ENCODE measurements at regions not wholly inside any gene's neighbourhood (a gene's known extent, or its start where the extent isn't known, plus 50 kb on each side); places are given as distances from the start of the nearest gene placed in this dataset.

DNA sequence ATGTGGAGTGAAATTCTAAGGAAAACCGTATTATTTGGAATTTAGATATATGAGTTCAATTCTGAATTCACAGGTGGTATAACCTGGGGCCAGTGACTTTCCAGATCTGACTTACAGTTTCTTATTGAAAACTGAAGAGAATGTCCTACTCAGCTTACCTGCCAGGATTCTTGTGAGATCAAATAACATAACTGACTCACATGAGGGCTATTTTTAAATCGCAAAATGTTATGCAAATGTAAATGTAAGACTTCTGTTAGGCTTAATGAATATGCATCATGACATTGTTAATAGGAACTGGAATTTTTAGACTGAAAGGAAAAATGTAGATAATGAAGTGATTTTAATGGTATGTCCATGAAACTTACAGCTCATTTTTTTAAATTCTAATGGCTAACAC is 1142.1 kb downstream of the FLRT2 start:
- Histone ChIP-seq H3K9me3 (ENCODE audit: low read length) (no peaks in the 10 kb centered on the region), H3K27me3 (ENCODE audit: insufficient read depth, low read depth, low read length) (no peaks in the 10 kb centered on the region), H3K36me3 (ENCODE audit: insufficient read depth, low read length) (no peaks in the 10 kb centered on the region), H3K9me2 (ENCODE audit: insufficient read depth, low read length) (no peaks in the 10 kb centered on the region), H3K79me2 (replicated peaks; ENCODE audit: insufficient read depth, low read length) (no peaks in the 10 kb centered on the region), H3F3A (ENCODE audit: insufficient read depth, low read length, poor library complexity, severe bottlenecking) (no peaks in the 10 kb centered on the region), H3K4me2 (ENCODE audit: low read length) (no peak overlapping the region), H3K4me3 (ENCODE audit: low read length) (no peak overlapping the region), H4K20me1 (ENCODE audit: insufficient read depth) (no peaks in the 10 kb centered on the region), H3K9ac (ENCODE audit: low read length) (no peak overlapping the region), H2AFZ (ENCODE audit: low read depth, low read length) (no peak overlapping the region), H3K27ac (ENCODE audit: low read length) (no peak overlapping the region)
- no peak for TF ChIP-seq EP300 (conservative IDR thresholded peaks at IDR 0.05; ENCODE audit: poor library complexity, severe bottlenecking)
- no peak for TF ChIP-seq TAF1 (IDR thresholded peaks at IDR 0.05; ENCODE audit: low read depth)
- TF ChIP-seq POLR2AphosphoS5 (IDR thresholded peaks at IDR 0.05), result no peak
- TF ChIP-seq RAD21 (conservative IDR thresholded peaks at IDR 0.05), result no peak
- TF ChIP-seq, protein P1, sequence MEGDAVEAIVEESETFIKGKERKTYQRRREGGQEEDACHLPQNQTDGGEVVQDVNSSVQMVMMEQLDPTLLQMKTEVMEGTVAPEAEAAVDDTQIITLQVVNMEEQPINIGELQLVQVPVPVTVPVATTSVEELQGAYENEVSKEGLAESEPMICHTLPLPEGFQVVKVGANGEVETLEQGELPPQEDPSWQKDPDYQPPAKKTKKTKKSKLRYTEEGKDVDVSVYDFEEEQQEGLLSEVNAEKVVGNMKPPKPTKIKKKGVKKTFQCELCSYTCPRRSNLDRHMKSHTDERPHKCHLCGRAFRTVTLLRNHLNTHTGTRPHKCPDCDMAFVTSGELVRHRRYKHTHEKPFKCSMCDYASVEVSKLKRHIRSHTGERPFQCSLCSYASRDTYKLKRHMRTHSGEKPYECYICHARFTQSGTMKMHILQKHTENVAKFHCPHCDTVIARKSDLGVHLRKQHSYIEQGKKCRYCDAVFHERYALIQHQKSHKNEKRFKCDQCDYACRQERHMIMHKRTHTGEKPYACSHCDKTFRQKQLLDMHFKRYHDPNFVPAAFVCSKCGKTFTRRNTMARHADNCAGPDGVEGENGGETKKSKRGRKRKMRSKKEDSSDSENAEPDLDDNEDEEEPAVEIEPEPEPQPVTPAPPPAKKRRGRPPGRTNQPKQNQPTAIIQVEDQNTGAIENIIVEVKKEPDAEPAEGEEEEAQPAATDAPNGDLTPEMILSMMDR (IDR thresholded peaks at IDR 0.05; ENCODE audit: poor library complexity, severe bottlenecking), result no peak
- TF ChIP-seq, protein P2, sequence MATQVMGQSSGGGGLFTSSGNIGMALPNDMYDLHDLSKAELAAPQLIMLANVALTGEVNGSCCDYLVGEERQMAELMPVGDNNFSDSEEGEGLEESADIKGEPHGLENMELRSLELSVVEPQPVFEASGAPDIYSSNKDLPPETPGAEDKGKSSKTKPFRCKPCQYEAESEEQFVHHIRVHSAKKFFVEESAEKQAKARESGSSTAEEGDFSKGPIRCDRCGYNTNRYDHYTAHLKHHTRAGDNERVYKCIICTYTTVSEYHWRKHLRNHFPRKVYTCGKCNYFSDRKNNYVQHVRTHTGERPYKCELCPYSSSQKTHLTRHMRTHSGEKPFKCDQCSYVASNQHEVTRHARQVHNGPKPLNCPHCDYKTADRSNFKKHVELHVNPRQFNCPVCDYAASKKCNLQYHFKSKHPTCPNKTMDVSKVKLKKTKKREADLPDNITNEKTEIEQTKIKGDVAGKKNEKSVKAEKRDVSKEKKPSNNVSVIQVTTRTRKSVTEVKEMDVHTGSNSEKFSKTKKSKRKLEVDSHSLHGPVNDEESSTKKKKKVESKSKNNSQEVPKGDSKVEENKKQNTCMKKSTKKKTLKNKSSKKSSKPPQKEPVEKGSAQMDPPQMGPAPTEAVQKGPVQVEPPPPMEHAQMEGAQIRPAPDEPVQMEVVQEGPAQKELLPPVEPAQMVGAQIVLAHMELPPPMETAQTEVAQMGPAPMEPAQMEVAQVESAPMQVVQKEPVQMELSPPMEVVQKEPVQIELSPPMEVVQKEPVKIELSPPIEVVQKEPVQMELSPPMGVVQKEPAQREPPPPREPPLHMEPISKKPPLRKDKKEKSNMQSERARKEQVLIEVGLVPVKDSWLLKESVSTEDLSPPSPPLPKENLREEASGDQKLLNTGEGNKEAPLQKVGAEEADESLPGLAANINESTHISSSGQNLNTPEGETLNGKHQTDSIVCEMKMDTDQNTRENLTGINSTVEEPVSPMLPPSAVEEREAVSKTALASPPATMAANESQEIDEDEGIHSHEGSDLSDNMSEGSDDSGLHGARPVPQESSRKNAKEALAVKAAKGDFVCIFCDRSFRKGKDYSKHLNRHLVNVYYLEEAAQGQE (IDR thresholded peaks at IDR 0.05; ENCODE audit: borderline replicate concordance), result no peak
- TF ChIP-seq EZH2 (IDR thresholded peaks at IDR 0.05; ENCODE audit: borderline replicate concordance, insufficient read depth, low read length, poor library complexity, severe bottlenecking), result no peak
- no peak for TF ChIP-seq MXI1 (conservative IDR thresholded peaks at IDR 0.05; ENCODE audit: poor library complexity, severe bottlenecking)
- TF ChIP-seq SMC3 (conservative IDR thresholded peaks at IDR 0.05; ENCODE audit: poor library complexity), result no peak

DNA sequence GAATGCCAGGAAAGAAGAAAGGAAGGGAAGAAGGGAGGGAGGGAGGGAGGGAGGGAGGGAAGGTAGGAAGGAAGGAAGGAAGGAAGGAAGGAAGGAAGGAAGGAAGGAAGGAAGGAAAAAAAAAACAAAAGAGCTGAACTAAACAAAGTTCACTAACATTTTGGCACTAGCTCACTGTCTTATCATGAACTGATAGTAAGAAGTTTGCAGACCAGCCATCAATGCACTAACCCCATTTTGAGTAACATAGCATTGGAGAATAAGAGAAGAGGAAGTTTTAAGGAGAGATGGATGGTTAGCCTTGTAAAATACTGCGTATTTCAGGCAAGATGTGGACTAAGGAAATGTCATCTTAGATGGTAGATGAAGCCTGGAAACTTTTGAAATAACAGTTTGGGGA is 1136.0 kb downstream of the FLRT2 start:
- Histone ChIP-seq H3K4me2 (ENCODE audit: low read length) (no peak overlapping the region), H3K9me3 (ENCODE audit: low read length) (no peaks in the 10 kb centered on the region), H3K9ac (ENCODE audit: low read length) (no peak overlapping the region), H3K36me3 (ENCODE audit: insufficient read depth, low read length) (no peaks in the 10 kb centered on the region), H3K9me2 (ENCODE audit: insufficient read depth, low read length) (no peaks in the 10 kb centered on the region), H3K4me3 (ENCODE audit: low read length) (no peak overlapping the region), H3K27me3 (ENCODE audit: insufficient read depth, low read depth, low read length) (no peaks in the 10 kb centered on the region), H2AFZ (ENCODE audit: low read depth, low read length) (no peak overlapping the region), H4K20me1 (ENCODE audit: insufficient read depth) (no peaks in the 10 kb centered on the region), H3K27ac (ENCODE audit: low read length) (no peak overlapping the region), H3K79me2 (replicated peaks; ENCODE audit: insufficient read depth, low read length) (no peaks in the 10 kb centered on the region), H3F3A (ENCODE audit: insufficient read depth, low read length, poor library complexity, severe bottlenecking) (no peaks in the 10 kb centered on the region)
- TF ChIP-seq RAD21 (conservative IDR thresholded peaks at IDR 0.05), result no peak
- no peak for TF ChIP-seq MXI1 (conservative IDR thresholded peaks at IDR 0.05; ENCODE audit: poor library complexity, severe bottlenecking)
- TF ChIP-seq EZH2 (IDR thresholded peaks at IDR 0.05; ENCODE audit: borderline replicate concordance, insufficient read depth, low read length, poor library complexity, severe bottlenecking), result no peak
- no peak for TF ChIP-seq SMC3 (conservative IDR thresholded peaks at IDR 0.05; ENCODE audit: poor library complexity)
- TF ChIP-seq, protein P1 (IDR thresholded peaks at IDR 0.05; ENCODE audit: poor library complexity, severe bottlenecking), result no peak
- no peak for TF ChIP-seq EP300 (conservative IDR thresholded peaks at IDR 0.05; ENCODE audit: poor library complexity, severe bottlenecking)
- TF ChIP-seq, protein P2 (IDR thresholded peaks at IDR 0.05; ENCODE audit: borderline replicate concordance), result no peak
- TF ChIP-seq POLR2AphosphoS5 (IDR thresholded peaks at IDR 0.05), result no peak
- no peak for TF ChIP-seq TAF1 (IDR thresholded peaks at IDR 0.05; ENCODE audit: low read depth)
